Stimulated activated CD8-positive, alpha-beta memory T cell treated with anti-CD3 and anti-CD28 coated beads, Interleukin-7, amount 100 ng/mL, for 4 hours (primary cell): ENCODE measurements at regions not wholly inside any gene's neighbourhood (a gene's known extent, or its start where the extent isn't known, plus 50 kb on each side); places are given as distances from the start of the nearest gene placed in this dataset.

Experiments
- DNase-seq, 2 donors: peaks; one replicate each; pipeline ENCODE4 v3.0.0-alpha.2; 2020; ENCODE audit warnings: low read depth in 2 of 2

DNA sequence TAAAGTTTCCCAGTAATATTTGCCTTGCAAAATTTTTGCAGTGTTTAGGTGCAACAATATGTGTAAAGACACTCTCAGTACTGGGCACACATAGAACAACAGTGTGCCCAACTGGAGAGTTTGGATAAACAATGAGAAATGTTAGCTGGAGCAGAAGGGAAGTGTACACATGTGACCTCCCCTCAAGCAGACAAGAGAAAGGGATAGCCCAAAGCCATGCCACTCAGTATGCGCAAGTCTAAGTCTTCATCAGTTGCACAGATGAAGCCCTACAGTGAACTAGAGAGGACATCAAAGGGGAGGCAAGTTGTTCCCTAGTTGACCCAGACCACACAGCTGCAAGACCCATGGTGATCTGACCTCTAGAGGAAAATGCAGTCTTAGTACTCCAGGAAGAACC lies 97.9 kb upstream of the CDH11 start:
- no peak for DNase-seq

DNA sequence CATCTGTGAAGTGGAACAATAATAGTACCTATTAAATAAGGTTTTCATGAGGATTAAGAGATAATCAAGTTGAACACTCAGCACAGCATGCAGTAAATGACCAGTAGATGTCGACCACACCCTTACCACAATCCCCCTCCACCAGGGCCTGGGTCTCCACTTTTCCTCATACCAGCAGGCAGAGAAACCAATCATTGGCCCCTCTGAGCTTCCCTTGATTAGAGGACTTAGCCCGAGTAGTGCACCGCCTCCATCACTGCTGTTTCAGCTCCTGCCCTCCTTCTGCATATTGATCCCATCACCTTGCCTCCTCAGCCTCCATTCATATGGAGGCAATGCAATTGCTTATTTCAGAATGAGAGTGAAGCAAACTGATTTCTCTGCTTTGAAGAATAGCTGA lies 96.5 kb upstream of the CDH11 start:
- no peak for DNase-seq

DNA sequence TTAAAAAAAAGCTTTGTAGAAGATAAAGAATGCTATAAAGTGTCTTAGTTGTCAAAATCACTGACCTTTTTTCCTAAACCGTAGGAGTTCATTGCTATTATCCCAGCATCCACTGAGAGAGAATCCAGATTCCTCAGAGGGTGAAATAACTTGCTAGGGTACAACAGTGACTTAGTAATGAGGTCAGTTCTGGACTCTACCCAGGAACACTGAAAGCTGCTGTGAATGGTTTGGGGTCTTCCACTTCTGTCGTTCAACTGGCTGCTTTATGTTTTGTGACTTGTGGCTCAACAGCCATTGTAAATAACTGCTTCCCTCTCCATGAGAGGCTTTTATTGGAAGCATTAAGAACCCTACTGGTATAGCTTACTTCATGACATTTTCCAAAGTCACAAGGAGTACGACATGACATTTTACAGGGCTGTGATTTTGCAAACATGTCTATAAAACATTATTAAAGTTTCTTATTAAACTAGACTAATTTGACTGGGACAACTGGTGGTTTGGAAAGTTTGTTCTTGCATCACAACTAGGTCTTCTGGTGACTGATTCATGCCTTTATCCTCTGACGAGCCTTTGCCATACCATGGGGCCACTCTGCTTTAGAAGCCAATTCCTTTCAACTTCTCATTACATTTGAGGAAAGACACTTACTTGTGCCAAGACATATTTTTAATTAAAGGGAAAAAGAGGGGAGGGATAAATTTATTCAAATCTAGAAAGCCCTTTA lies 92.2 kb upstream of the CDH11 start:
- no peak for DNase-seq

DNA sequence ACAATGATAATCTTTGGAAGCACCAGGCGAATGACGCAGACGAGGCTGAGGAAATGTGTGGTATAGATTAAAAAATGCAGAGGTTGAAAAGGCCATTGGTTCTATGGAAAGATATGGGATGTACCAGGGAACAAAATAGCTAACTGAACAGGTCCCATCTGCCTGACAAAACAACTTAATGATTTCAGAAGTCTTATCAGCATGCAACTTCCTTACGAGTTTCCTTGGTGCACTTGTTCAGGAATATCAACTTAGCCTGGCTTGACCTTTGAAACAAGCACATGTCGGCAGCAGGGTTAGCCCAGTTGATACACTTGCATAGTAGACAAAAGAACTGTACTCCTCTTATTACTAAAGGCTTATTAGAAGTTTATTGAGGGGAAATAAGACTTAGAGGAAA lies 90.9 kb upstream of the CDH11 start:
- DNase-seq = no peak

DNA sequence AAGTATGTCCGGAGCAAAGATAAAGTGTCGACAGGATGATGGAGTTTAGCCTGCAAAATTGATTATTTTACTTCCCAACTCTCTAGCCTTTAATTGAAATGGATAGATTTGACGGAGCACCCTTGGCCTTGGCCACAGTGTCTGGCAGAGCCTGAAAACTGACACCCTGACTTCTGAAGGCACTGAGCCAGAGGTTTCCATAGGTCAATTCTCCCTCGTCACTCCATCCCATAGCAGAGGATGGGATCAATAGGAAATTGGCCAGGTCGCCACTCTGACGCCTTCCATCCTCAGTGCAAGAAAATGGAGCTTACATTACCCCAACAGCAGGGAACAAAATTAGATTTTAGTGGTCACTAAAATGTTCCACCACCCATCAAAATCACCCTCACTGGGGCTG lies 90.4 kb upstream of the CDH11 start:
- no peak for DNase-seq

DNA sequence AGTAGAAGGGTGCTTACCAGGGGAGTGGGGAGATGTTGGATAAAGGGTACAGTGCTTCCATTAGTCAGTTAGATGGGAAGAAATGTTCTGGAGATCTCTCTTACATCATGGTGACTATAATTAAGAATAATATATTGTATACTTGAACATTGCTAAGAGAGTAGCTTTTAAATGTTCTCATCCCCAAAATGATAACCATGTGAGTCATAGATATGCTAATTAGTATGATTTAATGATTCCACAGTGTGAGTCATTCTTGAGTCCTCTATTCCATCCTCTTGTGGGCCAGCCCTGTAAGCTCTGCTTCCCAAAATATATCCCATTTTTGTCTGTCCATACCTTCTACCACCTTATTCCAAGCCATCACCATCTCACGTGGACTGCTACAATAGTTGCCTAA lies 80.6 kb upstream of the CDH11 start:
- no peak for DNase-seq

DNA sequence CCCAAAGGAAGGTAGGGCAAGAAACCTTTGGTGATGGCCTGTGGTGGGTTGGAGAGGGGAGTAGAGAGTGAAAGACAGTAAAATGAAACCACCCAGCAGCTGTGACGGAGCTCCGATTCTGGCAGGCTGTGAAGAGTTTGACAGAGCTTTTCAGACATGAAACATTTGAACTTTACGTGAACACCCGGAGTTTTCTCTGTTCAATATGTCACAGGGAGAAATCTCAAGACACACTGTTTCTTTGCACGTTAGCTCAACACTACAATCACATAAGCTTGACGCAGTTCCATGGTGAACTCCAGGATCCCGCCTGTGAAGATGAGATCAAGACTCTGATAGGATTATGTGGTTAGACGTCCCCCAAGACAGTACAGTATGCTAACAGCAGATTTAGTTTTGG lies 79.6 kb upstream of the CDH11 start:
- no peak for DNase-seq

DNA sequence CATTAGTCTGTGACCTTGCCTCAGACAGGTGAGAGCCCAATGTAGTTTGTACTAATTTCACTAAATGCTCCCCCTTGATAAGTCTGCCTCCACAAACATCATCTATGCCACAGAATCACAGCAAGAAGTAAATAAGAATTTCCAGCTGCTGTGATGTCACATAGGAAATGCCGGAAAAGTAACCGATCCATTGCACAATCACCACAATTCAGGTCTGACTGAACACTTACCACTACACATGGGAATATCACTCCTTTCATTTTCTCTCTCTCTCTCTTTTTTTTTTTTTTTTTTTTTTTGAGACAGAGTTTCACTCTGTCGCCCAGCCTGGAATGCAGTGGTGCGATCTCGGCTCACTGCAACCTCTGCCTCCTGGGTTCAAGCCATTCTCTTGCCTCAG lies 79.0 kb upstream of the CDH11 start:
- DNase-seq = no peak

DNA sequence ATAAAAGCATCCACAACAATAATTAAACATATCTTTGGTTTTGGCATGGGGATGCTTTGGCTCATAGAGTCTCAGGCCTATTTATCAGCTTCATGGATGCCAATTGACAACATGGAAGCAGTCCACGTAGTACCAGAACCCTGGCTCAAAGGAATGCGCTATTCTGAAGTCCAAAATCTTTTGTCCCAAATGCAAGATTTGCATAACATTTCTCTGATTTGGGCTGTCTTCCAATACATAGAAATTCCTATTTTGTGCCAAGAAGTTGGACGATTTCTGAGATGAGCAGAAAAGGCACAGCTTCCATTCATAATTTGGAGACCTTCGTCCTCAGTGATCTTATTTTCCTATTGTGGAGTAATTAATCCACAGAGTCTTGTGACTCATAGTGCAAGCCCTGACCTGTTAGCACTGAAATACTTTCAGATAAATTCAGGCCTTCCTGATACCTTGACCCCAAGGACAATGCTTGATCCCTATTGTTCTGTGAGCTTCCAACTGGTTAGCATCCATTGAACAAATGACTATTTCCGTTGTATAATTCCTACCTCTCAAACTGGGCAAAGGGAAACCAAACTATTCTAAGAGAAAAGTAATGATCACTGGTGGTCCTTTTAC lies 78.4 kb upstream of the CDH11 start:
- DNase-seq = no peak

DNA sequence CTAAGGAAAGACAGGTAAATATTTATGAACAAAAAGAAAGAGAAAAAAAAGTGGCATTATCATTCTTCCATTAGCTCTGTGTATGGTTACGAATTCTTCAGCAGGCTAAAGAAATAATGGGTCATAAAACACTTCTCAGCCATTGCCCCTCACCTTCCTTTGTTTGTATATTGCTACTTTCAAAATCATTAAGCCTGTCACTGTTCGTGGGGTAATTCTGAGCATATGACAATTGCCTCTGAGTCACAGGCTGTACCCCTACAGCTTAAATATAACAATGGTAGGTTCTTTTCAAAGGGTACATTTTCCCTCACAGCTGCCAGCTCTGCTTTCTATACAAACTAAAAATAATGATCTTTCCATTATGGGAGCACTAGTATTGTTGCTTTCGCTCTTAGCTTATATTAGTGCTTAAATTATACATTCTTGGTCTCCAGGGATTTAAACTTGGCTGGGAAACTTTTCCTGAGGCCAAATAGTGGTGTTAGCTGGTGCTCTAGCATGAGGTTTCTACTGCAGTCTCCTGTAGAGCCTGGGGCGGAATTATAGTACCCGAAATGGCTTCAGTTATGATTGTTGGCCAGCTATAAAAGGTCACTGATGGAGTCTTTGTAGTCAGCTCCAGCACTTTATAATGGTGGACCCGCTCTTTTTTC lies 74.7 kb upstream of the CDH11 start:
- no peak for DNase-seq

DNA sequence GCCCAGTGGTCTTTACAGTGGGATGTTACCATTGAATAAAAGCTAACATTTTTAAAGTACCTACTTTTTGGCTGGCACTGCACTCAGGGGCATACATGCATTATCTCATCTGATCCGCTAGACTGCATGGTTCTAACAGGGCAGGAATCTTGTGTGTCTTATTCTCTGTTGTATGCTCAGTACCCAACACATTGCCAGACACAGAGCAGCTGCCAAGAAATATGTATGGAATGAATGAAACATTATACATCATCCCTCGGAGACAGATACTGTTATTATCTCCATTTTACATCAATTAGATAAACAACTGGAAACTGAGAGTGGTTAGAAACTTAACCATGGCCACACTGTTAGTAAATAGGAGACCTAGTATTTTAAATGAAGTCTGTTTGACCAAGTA lies 74.1 kb upstream of the CDH11 start:
- no peak for DNase-seq

DNA sequence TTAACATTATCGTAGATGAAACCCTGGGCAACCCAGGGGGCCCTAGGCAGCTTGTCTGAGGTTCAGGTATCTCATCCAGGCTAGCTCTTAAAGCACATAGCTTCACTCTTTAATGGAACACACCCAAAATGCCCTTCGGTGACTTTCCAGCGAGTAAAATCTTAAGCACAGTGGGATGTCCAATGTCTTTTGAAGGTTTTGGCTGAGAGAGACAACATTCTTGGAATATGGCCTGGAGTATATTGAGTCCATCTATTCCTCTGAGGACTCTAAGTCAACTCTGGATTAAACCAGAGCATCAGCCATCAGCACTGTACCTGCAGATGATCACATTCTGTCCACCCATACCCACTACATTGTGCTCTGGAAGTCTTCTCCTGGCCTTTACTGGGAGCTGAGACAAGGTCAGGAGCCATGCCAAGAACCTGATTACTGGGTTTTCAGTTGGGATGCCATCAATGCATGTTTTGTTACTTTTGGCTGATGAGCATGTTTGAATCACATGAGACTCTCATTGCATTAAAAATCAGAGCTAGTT lies 63.4 kb upstream of the CDH11 start:
- DNase-seq = no peak

DNA sequence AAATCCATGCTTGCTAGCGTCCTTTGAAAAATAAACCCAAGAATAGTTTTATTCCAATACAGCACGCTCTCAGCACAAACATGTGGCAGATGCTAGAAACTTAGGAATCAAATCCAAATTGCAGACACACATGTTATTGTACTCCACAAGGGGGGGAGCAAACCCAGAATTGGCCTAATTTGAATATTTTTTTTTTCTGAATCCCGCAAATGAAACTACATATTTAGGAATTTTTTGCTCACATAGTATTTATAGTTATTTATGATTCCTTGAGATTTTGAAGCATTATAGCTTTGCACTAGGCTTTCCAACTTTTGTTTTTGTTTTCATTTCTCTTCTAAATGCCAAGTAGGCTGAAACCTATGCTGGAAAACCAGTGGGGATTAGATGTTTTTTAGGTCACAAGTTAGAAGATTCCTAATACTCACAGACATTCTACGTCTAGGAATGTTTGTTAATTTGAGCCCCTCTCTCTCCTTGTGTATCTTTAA lies 59.3 kb upstream of the CDH11 start:
- DNase-seq = no peak

DNA sequence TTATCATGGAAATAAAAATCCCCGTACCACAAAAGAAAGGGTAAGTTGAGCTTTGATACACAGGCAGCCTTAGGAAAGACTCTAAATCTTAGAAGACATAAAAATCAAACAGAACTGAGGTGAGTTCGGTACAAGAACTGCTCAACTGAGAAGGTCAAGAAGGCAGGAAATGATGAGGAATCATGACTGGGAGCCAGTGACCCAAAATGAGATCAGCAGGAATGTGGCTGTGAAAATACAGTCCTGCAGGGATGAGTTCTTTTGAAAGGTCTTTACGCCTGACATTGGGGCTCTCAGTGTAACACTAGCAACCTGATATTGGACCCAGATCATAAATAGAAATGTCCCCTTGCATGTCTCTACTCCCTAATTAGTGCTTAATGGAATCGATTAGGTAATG lies 56.3 kb upstream of the CDH11 start:
- no peak for DNase-seq

DNA sequence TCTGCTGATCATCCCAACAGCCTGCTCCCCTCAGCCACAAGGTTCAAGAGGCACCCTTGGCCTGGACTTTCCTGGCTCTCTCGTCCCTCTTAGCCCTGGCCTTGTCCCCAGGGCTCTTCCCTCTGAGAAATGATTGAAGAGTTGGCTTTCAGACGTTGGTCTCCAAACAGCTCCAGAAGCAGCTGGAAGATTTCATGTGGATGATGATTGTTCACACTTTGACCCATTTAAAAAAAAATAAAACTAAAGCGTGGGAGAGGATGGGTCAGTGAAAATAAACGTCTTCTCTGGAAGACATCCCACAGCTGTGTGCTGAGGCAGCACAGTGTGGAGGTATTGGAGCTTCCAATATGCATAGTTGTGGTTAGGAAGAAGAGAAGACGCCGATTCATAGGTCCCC lies 54.7 kb upstream of the CDH11 start:
- DNase-seq = no peak

DNA sequence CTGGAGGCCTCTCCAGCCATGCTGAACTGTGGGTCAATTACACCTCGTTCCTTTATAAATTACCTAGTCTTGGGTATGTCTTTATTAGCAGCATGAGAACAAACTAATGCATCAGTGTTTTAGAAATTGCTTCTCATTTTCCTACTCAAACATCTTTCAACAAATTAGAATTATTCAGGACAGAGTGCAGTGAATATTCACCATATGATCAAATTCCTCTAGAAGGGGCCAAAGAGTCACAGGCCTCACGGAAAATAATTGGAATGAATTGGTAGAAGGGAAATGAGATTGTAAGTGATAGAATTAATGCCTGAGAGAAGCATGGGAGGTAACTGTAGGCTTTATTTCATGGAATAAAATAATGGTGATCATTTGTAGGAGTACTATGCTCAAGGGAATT lies 50.5 kb upstream of the CDH11 start:
- no peak for DNase-seq
